ENCODE measurements at regions not wholly inside any gene's neighbourhood (a gene's known extent, or its start where the extent isn't known, plus 50 kb on each side); places are given as distances from the start of the nearest gene placed in this dataset.

- Histone ChIP-seq H3K36me3 (ENCODE audit: control insufficient read depth, insufficient read depth, low read length) (no peaks in the 10 kb centered on the region), H3K4me3 (ENCODE audit: low read depth, low read length) (no peak overlapping the region), H3K27me3 (ENCODE audit: control insufficient read depth, insufficient read depth, low read length) (no peaks in the 10 kb centered on the region)
- CTCF ChIA-PET = interaction anchor here (0.8 to 2.8 kb wide), 2 partner anchors 14 to 37 kb away, joined by 3 to 6 read pairs; no protein-coding TSS in a partner anchor
- POLR2A ChIA-PET = no interaction called here
- no peak for TF ChIP-seq CTCF (IDR thresholded peaks at IDR 0.05; ENCODE audit: insufficient read depth, low read depth, low read length)
- no peak for DNase-seq (ENCODE audit: low read depth)
These were observed 119.2 kb downstream of the ADCYAP1R1 start for GRCh38 chr7:31171216-31171785.
